ENCODE measurements at regions not wholly inside any gene's neighbourhood (a gene's known extent, or its start where the extent isn't known, plus 50 kb on each side); places are given as distances from the start of the nearest gene placed in this dataset.

DNA sequence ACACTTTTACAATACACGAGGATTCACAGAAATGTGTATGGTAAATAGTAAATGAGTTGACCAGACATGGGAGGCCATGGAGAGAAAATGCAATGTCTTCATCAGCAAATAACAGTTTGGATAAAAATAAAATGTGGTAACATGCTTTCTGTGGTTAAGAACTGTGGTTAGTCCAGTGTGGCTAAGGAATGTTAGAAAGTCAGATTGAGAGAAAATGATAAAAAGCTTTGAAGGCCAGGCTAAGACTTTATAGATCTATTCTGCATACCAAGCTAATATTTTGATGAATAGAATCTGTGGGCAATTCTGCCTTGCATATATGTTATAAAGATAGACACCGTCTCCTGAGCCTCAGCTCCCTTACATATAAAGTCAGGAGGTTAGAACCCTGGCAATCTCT lies 215.9 kb downstream of the SOX11 start:
- H3K27ac ChIP-seq, result no peak overlapping the region
- no peak overlapping the region for H3K4me3 ChIP-seq

- Histone ChIP-seq H3K27ac (no peak overlapping the region), H3K4me3 (no peak overlapping the region)
Measured at GRCh38 chr2:5911718-5912117, 219.5 kb downstream of the SOX11 start.

GRCh38 chr2:5913711-5914395 lies 221.7 kb downstream of the SOX11 start:
- Histone ChIP-seq H3K27ac (no peak overlapping the region), H3K4me3 (no peak overlapping the region)

DNA sequence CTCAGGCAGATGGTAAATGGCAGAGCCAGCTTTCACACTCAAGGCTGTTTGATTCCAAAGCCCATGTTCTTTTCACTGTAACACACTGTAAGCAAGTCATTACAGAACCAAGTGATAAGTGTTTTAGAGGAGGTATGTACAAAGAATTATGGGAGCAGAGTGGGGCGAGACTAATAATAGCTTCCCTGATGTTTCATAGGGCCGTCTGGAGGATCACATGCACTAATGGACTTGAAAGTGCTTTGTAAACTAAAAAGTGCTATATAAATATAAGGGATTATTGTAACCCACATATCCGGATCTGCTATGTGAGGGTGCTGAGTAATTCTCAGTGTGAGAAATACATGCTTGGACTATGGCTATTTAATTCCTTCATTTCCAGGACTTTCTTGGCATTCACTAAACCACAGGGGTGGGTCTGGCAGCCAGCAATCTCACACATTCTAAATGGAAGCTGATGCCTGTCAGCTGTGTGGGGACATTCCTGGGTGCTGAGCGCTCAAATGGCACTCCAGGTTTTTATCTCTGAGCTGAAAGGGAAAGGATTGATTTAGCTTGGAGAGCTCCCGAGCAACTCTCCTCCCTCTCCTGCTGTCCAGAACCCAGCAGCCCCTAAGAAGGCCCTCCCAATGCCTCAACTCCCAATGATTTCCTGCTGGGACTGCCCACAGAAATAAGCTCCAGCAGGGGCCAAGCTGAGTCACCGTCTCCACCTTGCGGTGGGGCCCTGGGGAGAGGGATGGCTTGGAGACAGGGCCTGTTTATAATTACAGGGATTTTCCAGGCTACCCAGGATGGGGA lies 222.8 kb downstream of the SOX11 start:
- no peak overlapping the region for H3K4me3 ChIP-seq
- no peak overlapping the region for H3K27ac ChIP-seq

- Histone ChIP-seq H3K27ac (no peak overlapping the region), H3K4me3 (no peak overlapping the region)
Measured at GRCh38 chr2:5915881-5916310, 223.7 kb downstream of the SOX11 start.

DNA sequence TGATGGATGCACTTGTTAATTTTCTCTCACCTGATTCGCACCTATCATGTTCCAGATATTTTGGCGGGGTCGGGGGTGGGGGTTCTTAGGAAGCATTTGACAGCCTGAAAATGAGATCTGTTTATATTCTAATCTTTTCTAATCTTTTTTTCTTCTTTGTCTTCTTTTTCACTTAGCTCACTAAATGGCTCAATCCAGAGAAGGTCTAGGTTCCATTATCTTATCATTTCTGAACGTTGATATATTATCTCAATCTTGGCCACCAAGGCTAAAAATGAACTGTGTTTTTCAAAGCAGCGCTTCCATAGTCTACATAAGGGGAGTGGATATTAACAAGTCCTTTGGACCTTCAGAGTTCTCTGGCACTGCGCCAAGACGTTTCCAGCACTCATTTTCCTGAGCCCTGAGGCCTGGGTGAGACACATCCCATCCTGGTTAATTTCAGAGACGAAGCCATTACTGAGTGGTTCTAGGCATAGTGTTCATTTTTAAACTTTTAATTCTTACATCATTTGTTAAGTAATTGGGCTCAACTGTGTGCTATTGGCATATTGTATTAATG lies 229.0 kb downstream of the SOX11 start:
- Histone ChIP-seq H3K4me3 (no peak overlapping the region), H3K27ac (no peak overlapping the region)

GRCh38 chr2:5923957-5924945 lies 232.1 kb downstream of the SOX11 start:
- H3K27ac ChIP-seq, result no peak overlapping the region
- no peak overlapping the region for H3K4me3 ChIP-seq

- H3K4me3 ChIP-seq, result no peak overlapping the region
- H3K27ac ChIP-seq, result no peak overlapping the region
Measured at GRCh38 chr2:5925604-5926003, 233.4 kb downstream of the SOX11 start.

- no peak overlapping the region for H3K4me3 ChIP-seq
Measured at GRCh38 chr2:5926871-5927512, 234.8 kb downstream of the SOX11 start.

GRCh38 chr2:5932556-5933469 lies 240.6 kb downstream of the SOX11 start:
- Histone ChIP-seq H3K4me3 (no peak overlapping the region), H3K27ac (no peak overlapping the region)

More at GRCh38 chr2:5926871-5927512, 234.8 kb downstream of the SOX11 start:
- H3K27ac ChIP-seq, result no peak overlapping the region

- H3K27ac ChIP-seq, result no peak overlapping the region
- no peak overlapping the region for H3K4me3 ChIP-seq
Measured at GRCh38 chr2:5933669-5934068, 241.5 kb downstream of the SOX11 start.

DNA sequence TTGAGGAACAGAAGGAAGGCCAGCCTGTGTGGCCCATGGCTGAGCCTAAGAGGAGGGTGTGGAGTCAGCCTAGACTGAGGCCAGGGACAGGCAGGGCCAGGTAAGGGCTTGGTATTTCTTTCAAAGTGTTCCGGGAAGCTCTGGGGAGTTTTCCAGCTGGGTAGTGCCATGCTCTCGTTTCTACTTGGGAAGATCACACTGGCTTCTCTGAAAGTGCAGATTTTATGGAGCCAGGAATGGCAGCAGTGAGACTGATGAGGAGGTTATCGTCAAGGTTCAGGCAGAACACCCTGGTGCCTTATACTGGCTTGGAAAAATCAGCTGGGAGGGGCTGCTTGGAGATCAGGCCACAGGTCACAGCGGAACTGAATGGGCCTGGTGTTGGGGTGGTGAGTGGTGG lies 245.1 kb downstream of the SOX11 start:
- H3K4me3 ChIP-seq, result no peak overlapping the region
- no peak overlapping the region for H3K27ac ChIP-seq

GRCh38 chr2:5937851-5938565 lies 245.8 kb downstream of the SOX11 start:
- no peak overlapping the region for H3K4me3 ChIP-seq
- H3K27ac ChIP-seq, result no peak overlapping the region

- H3K4me3 ChIP-seq, result no peak overlapping the region
Measured at GRCh38 chr2:5938566-5938896, 246.3 kb downstream of the SOX11 start.

GRCh38 chr2:5939553-5939952 lies 247.4 kb downstream of the SOX11 start:
- no peak overlapping the region for H3K4me3 ChIP-seq

More at GRCh38 chr2:5938566-5938896, 246.3 kb downstream of the SOX11 start:
- no peak overlapping the region for H3K27ac ChIP-seq

GRCh38 chr2:5940596-5941535 lies 248.7 kb downstream of the SOX11 start:
- H3K4me3 ChIP-seq, result no peak overlapping the region
- no peak overlapping the region for H3K27ac ChIP-seq

More at GRCh38 chr2:5939553-5939952, 247.4 kb downstream of the SOX11 start:
- no peak overlapping the region for H3K27ac ChIP-seq

- Histone ChIP-seq H3K4me3 (no peak overlapping the region), H3K27ac (no peak overlapping the region)
Measured at GRCh38 chr2:5942204-5942603, 250.0 kb downstream of the SOX11 start.

All from skin epidermis (tissue), 12 donors.